Skeletal muscle tissue (tissue), 3 donors: ENCODE measurements at regions not wholly inside any gene's neighbourhood (a gene's known extent, or its start where the extent isn't known, plus 50 kb on each side); places are given as distances from the start of the nearest gene placed in this dataset.

Experiments used
- H3K27ac ChIP-seq: one replicate; pipeline ENCODE4 v1.7.0; 2013; ENCODE audit warnings: mild to moderate bottlenecking, low read depth, low read length, inconsistent platforms
- H3K27me3 ChIP-seq, 3 donors: one replicate each; pipeline ENCODE4 v1.7.0; 2013; ENCODE audit warnings: low read length in 3 of 3; ENCODE audit not compliant: control insufficient read depth in 3 of 3, insufficient read depth in 3 of 3
- H3K36me3 ChIP-seq, 3 donors: one replicate each; pipeline ENCODE4 v1.7.0; 2013; ENCODE audit warnings: low read length in 3 of 3; ENCODE audit not compliant: control insufficient read depth in 3 of 3, insufficient read depth in 3 of 3
- H3K4me1 ChIP-seq, 3 donors: one replicate each; pipeline ENCODE4 v1.7.0; 2013; ENCODE audit warnings: low read length in 3 of 3, mild to moderate bottlenecking in 3 of 3; ENCODE audit not compliant: control insufficient read depth in 3 of 3, insufficient read depth in 3 of 3
- H3K4me3 ChIP-seq, 3 donors: one replicate each; pipeline ENCODE4 v1.7.0; 2013; ENCODE audit warnings: low read length in 3 of 3
- H3K9ac ChIP-seq, 3 donors: one replicate each; pipeline ENCODE4 v1.7.0; 2013; ENCODE audit warnings: low read length in 3 of 3, mild to moderate bottlenecking in 3 of 3, moderate library complexity in 2 of 3, low read depth in 1 of 3
- H3K9me3 ChIP-seq, 3 donors: one replicate each; pipeline ENCODE4 v1.7.0; 2013; ENCODE audit warnings: low read length in 3 of 3; ENCODE audit not compliant: control insufficient read depth in 3 of 3
- donor health status: Osteomylitis.

GRCh38 chr12:115570069-115570777 is 707.3 kb downstream of the MED13L start:
- Histone ChIP-seq H3K4me3 (peak overlapping the region in 2 of 3 donors; percentile 8 to 30), H3K4me1 (no peaks in the 10 kb centered on the region), H3K36me3 (no peaks in the 10 kb centered on the region), H3K27ac (no peak overlapping the region), H3K9ac (no peak overlapping the region), H3K9me3 (no peaks in the 10 kb centered on the region), H3K27me3 (peaks cover 0 to 4% (median 3%) of the 10 kb centered on the region in 3 donors)

DNA sequence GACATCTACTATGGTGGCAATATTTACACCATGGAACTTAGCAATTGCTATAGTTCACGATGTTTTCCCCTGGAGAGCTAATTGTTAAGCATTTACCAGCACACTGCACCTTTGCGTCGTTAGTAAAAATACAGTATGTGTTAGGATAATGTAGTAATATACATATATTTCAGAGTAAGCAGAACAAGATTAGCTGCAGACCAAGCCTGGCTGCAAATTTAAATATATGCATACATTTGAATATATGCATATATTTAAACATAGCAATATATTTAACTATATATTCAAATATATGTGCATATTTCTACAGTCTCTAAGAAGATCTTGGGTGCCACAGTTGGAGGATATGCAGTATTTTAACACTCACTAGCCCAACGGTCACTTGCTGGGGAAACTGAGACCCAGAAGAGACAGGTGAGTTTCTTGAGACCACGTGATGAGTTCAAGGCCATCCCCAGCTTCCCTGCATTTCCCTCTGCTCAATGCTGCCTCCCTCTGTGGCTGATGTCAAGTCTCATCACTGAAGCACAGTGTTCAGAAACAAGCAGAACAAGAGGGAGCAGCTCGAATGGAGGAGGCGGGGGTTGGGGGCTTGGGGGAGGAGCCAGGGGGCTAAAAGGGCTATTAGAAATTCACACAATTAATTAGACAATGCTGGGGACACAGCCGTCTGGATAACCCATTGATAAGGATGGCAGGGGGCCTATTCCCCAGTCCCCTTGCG is 708.0 kb downstream of the MED13L start:
- H3K4me1 ChIP-seq: no peaks in the 10 kb centered on the region
- H3K4me3 ChIP-seq: no peak overlapping the region
- H3K27ac ChIP-seq: no peak overlapping the region
- no peak overlapping the region for H3K9ac ChIP-seq
- H3K9me3 ChIP-seq: no peaks in the 10 kb centered on the region
- peaks cover 0 to 4% (median 3%) of the 10 kb centered on the region in 3 donors for H3K27me3 ChIP-seq
- no peaks in the 10 kb centered on the region for H3K36me3 ChIP-seq

DNA sequence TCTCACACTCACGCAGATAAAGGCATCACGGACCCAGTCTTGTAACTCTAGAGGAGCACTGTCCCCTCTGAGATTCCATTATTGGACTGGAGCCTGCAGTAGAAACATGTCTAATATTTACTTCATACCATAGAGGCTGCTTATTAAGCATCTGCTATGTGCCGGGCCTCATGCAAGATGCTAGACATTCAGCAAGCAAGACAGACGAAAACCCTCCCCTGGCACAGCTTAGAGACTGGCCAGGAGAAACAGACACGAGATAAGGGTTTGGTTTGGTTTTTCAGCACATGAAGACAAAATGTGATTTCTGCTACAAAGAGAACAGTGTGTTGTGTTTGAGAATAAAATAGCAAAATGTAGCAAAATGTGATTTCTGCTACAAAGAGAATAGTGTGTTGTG is 719.2 kb downstream of the MED13L start:
- Histone ChIP-seq H3K4me1 (no peaks in the 10 kb centered on the region), H3K9me3 (no peaks in the 10 kb centered on the region), H3K9ac (no peak overlapping the region), H3K27me3 (no peaks in the 10 kb centered on the region), H3K4me3 (no peak overlapping the region), H3K27ac (no peak overlapping the region), H3K36me3 (no peaks in the 10 kb centered on the region)

GRCh38 chr12:115553622-115554021 is 723.9 kb downstream of the MED13L start:
- Histone ChIP-seq H3K36me3 (no peaks in the 10 kb centered on the region), H3K4me3 (no peak overlapping the region), H3K27ac (no peak overlapping the region), H3K27me3 (no peaks in the 10 kb centered on the region), H3K9me3 (no peaks in the 10 kb centered on the region), H3K4me1 (no peaks in the 10 kb centered on the region), H3K9ac (no peak overlapping the region)

DNA sequence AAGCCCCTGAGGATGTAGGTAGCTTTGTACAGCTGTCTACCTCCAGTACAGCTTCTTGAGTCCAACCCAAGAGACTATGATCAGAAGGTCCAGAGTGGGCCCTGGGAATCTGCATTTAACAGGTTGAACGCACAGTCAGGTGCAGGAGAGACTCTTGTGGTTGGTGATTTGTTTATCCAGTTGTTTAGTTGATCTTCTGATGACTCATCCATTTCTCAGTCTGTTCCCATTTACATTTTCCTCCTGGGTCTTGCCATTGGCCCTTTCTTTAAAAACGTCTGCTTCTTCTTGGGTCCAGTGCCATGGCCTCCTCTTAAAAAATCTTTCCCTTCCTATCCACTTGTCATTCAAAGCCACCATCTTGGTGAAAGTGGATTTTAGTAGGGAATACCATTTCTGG is 734.2 kb downstream of the MED13L start:
- Histone ChIP-seq H3K9ac (no peak overlapping the region), H3K9me3 (peaks cover 0 to 2% (median 0%) of the 10 kb centered on the region in 3 donors), H3K27ac (no peak overlapping the region), H3K4me3 (no peak overlapping the region), H3K27me3 (no peaks in the 10 kb centered on the region), H3K4me1 (no peaks in the 10 kb centered on the region), H3K36me3 (no peaks in the 10 kb centered on the region)

GRCh38 chr12:115542656-115543055 is 734.8 kb downstream of the MED13L start:
- Histone ChIP-seq H3K27me3 (no peaks in the 10 kb centered on the region), H3K4me1 (no peaks in the 10 kb centered on the region), H3K9ac (no peak overlapping the region), H3K4me3 (no peak overlapping the region), H3K36me3 (no peaks in the 10 kb centered on the region), H3K9me3 (peaks cover 0 to 2% (median under 1%) of the 10 kb centered on the region in 3 donors), H3K27ac (no peak overlapping the region)

DNA sequence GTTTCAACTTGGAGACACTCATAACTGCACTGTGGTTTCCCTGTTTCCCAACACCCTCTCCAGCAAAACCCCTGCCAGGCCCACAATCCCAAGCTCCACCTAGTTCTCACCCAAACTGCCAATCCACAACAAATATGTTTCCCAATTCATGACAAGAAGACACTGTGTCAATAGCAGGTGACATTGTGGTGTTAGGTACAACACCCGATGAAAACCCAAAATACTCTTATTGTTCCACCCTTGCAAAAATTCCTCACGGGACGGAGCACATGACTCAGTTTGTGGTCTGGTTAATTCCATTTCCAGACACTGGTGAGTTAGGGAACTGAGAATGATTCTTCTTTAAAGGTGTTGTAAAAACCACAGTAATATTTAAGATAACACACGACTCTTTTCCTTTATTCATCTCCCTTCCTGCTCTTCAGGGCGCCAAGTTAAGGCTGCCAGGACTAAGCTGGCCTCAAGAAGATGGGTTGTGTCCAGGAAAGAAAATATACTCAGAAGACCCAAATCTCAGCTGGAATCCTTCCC is 735.5 kb downstream of the MED13L start:
- Histone ChIP-seq H3K27ac (no peak overlapping the region), H3K27me3 (no peaks in the 10 kb centered on the region), H3K9ac (no peak overlapping the region), H3K4me3 (no peak overlapping the region), H3K4me1 (no peaks in the 10 kb centered on the region), H3K36me3 (no peaks in the 10 kb centered on the region), H3K9me3 (peaks cover 0 to 3% (median 2%) of the 10 kb centered on the region in 3 donors)

- no peak overlapping the region for H3K4me3 ChIP-seq
Observed at GRCh38 chr12:115528466-115528865, 749.0 kb downstream of the MED13L start.

GRCh38 chr12:115521771-115522409 is 755.6 kb downstream of the MED13L start:
- H3K4me1 ChIP-seq: no peaks in the 10 kb centered on the region
- no peak overlapping the region for H3K4me3 ChIP-seq
- peaks cover 0 to 6% (median 0%) of the 10 kb centered on the region in 3 donors for H3K9me3 ChIP-seq
- no peaks in the 10 kb centered on the region for H3K36me3 ChIP-seq
- no peak overlapping the region for H3K27ac ChIP-seq
- H3K27me3 ChIP-seq: no peaks in the 10 kb centered on the region
- no peak overlapping the region for H3K9ac ChIP-seq

More at GRCh38 chr12:115528466-115528865, 749.0 kb downstream of the MED13L start:
- Histone ChIP-seq H3K9me3 (no peaks in the 10 kb centered on the region), H3K4me1 (no peaks in the 10 kb centered on the region), H3K27ac (no peak overlapping the region), H3K9ac (no peak overlapping the region), H3K27me3 (no peaks in the 10 kb centered on the region), H3K36me3 (no peaks in the 10 kb centered on the region)

- H3K4me1 ChIP-seq: no peaks in the 10 kb centered on the region
- H3K27ac ChIP-seq: no peak overlapping the region
- no peak overlapping the region for H3K4me3 ChIP-seq
- no peaks in the 10 kb centered on the region for H3K27me3 ChIP-seq
- H3K9ac ChIP-seq: no peak overlapping the region
- no peaks in the 10 kb centered on the region for H3K36me3 ChIP-seq
- H3K9me3 ChIP-seq: peaks cover 0 to 8% (median 0%) of the 10 kb centered on the region in 3 donors
Observed at GRCh38 chr12:115519887-115520286, 757.6 kb downstream of the MED13L start.
